ENCODE measurements at regions not wholly inside any gene's neighbourhood (a gene's known extent, or its start where the extent isn't known, plus 50 kb on each side); places are given as distances from the start of the nearest gene placed in this dataset.

GRCh38 chr13:79780240-79780639 lies 299.3 kb downstream of the NDFIP2 start:
- DNase-seq (ENCODE audit: low spot score): no peak

GRCh38 chr13:79779761-79780160 lies 298.8 kb downstream of the NDFIP2 start:
- no peak for DNase-seq (ENCODE audit: low spot score)

- DNase-seq (ENCODE audit: low spot score): no peak
These were observed 297.9 kb downstream of the NDFIP2 start for GRCh38 chr13:79778741-79779460.

GRCh38 chr13:79777504-79777903 lies 296.5 kb downstream of the NDFIP2 start:
- DNase-seq (ENCODE audit: low spot score): no peak

- no peak for DNase-seq (ENCODE audit: low spot score)
These were observed 295.8 kb downstream of the NDFIP2 start for GRCh38 chr13:79776531-79777295.

- DNase-seq (ENCODE audit: low spot score): no peak
These were observed 294.9 kb downstream of the NDFIP2 start for GRCh38 chr13:79775830-79776229.

GRCh38 chr13:79772811-79773210 lies 291.9 kb downstream of the NDFIP2 start:
- no peak for DNase-seq (ENCODE audit: low spot score)

- no peak for DNase-seq (ENCODE audit: low spot score)
These were observed 290.5 kb downstream of the NDFIP2 start for GRCh38 chr13:79771493-79771892.

- DNase-seq (ENCODE audit: low spot score): no peak
These were observed 289.1 kb downstream of the NDFIP2 start for GRCh38 chr13:79770056-79770455.

- no peak for DNase-seq (ENCODE audit: low spot score)
These were observed 286.2 kb downstream of the NDFIP2 start for GRCh38 chr13:79767126-79767525.

GRCh38 chr13:79765331-79765730 lies 284.4 kb downstream of the NDFIP2 start:
- DNase-seq (ENCODE audit: low spot score): no peak

GRCh38 chr13:79749984-79750551 lies 269.1 kb downstream of the NDFIP2 start:
- DNase-seq (ENCODE audit: low spot score): no peak

GRCh38 chr13:79749566-79749965 lies 268.6 kb downstream of the NDFIP2 start:
- DNase-seq (ENCODE audit: low spot score): no peak

- DNase-seq (ENCODE audit: low spot score): no peak
These were observed 264.1 kb downstream of the NDFIP2 start for GRCh38 chr13:79745081-79745480.

- DNase-seq (ENCODE audit: low spot score): no peak
These were observed 262.0 kb downstream of the NDFIP2 start for GRCh38 chr13:79742923-79743322.

- DNase-seq (ENCODE audit: low spot score): no peak
These were observed 260.0 kb downstream of the NDFIP2 start for GRCh38 chr13:79740991-79741390.

- no peak for DNase-seq (ENCODE audit: low spot score)
These were observed 255.4 kb downstream of the NDFIP2 start for GRCh38 chr13:79736356-79736755.

- no peak for DNase-seq (ENCODE audit: low spot score)
These were observed 254.3 kb downstream of the NDFIP2 start for GRCh38 chr13:79735228-79735627.

GRCh38 chr13:79727086-79727485 lies 246.1 kb downstream of the NDFIP2 start:
- no peak for DNase-seq (ENCODE audit: low spot score)

GRCh38 chr13:79725841-79726240 lies 244.9 kb downstream of the NDFIP2 start:
- DNase-seq (ENCODE audit: low spot score): no peak

GRCh38 chr13:79724348-79725103 lies 243.6 kb downstream of the NDFIP2 start:
- no peak for DNase-seq (ENCODE audit: low spot score)

GRCh38 chr13:79723519-79724024 lies 242.6 kb downstream of the NDFIP2 start:
- no peak for DNase-seq (ENCODE audit: low spot score)
